Nephron (organoid): ENCODE measurements at regions not wholly inside any gene's neighbourhood (a gene's known extent, or its start where the extent isn't known, plus 50 kb on each side); places are given as distances from the start of the nearest gene placed in this dataset.

ENCODE experiments used
- H3K27ac Mint-ChIP-seq, 3 experiments: 2 replicates each; pipeline ENCODE4 v1.8.0; 2020; ENCODE audit warnings: mixed read lengths in 3 of 3, mild to moderate bottlenecking in 2 of 3, moderate library complexity in 1 of 3
- H3K27me3 Mint-ChIP-seq: 2 replicates; pipeline ENCODE4 v1.8.0; 2021; ENCODE audit warnings: low read depth, mild to moderate bottlenecking, moderate library complexity, mixed read lengths
- H3K36me3 Mint-ChIP-seq: 2 replicates; pipeline ENCODE4 v1.8.0; 2020; ENCODE audit warnings: low read depth, mixed read lengths
- H3K4me1 Mint-ChIP-seq: 2 replicates; pipeline ENCODE4 v1.8.0; 2020; ENCODE audit warnings: mixed read lengths
- H3K4me3 Mint-ChIP-seq, 3 experiments: 2 replicates each; pipeline ENCODE4 v1.8.0; 2020; ENCODE audit warnings: mild to moderate bottlenecking in 3 of 3, mixed read lengths in 3 of 3, moderate library complexity in 2 of 3
- H3K9me3 Mint-ChIP-seq: 2 replicates; pipeline ENCODE4 v1.8.0; 2020; ENCODE audit warnings: mixed read lengths
- TF ChIP-seq, protein P1 (sequence below), 3 experiments: fragments of 200-600 bp; sonication (generic); IDR thresholded peaks; one replicate each; pipeline ENCODE4 v1.5.0; 2021; ENCODE audit warnings: antibody characterized with exemption in 3 of 3; ENCODE audit not compliant: unreplicated experiment in 3 of 3

GRCh38 chr6:135798751-135799515 lies 52.6 kb upstream of the PDE7B start:
- H3K4me3 Mint-ChIP-seq, result no peak overlapping the region
- H3K4me1 Mint-ChIP-seq, result peaks cover 16% of the 10 kb centered on the region
- no peaks in the 10 kb centered on the region for H3K36me3 Mint-ChIP-seq
- TF ChIP-seq, protein P1, sequence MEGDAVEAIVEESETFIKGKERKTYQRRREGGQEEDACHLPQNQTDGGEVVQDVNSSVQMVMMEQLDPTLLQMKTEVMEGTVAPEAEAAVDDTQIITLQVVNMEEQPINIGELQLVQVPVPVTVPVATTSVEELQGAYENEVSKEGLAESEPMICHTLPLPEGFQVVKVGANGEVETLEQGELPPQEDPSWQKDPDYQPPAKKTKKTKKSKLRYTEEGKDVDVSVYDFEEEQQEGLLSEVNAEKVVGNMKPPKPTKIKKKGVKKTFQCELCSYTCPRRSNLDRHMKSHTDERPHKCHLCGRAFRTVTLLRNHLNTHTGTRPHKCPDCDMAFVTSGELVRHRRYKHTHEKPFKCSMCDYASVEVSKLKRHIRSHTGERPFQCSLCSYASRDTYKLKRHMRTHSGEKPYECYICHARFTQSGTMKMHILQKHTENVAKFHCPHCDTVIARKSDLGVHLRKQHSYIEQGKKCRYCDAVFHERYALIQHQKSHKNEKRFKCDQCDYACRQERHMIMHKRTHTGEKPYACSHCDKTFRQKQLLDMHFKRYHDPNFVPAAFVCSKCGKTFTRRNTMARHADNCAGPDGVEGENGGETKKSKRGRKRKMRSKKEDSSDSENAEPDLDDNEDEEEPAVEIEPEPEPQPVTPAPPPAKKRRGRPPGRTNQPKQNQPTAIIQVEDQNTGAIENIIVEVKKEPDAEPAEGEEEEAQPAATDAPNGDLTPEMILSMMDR (IDR thresholded peaks at IDR 0.05; ENCODE audit: unreplicated experiment in 3 of 3), result no peak
- no peaks in the 10 kb centered on the region for H3K27me3 Mint-ChIP-seq
- peak overlapping the region in 1 of 3 experiments; percentile 7 for H3K27ac Mint-ChIP-seq
- H3K9me3 Mint-ChIP-seq, result no peaks in the 10 kb centered on the region
